GM21825 (cell line): ENCODE measurements at regions not wholly inside any gene's neighbourhood (a gene's known extent, or its start where the extent isn't known, plus 50 kb on each side); places are given as distances from the start of the nearest gene placed in this dataset.

Experiments
- ATAC-seq: cut with Tn5 transposase; IDR thresholded peaks from one replicate; pipeline ENCODE4 v1.9.1; 2021; ENCODE audit warnings: mild to moderate bottlenecking, moderate library complexity; ENCODE audit not compliant: unreplicated experiment

DNA sequence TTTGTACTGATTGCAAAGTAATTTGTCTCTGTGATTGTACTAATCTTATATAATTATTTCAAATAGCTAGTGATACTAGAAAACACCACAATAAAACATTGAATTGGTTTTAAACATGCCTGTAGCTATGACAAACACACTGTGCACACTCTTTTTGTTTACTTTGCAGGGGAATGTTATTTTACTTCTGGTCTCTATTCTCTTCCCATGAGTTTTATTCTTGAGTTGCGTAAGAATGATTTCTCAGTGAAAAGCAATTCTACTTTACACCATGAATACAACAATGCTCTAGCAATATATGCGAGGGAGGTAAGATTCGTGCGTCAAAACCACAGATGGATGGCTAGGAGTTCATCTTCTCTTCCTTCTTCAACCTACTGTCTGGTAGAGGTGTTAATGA is 68.4 kb upstream of the PHACTR1 start:
- ATAC-seq = no peak

GRCh38 chr6:12649325-12649724 is 67.2 kb upstream of the PHACTR1 start:
- no peak for ATAC-seq

- ATAC-seq = no peak
Observed at GRCh38 chr6:12653486-12653885, 63.1 kb upstream of the PHACTR1 start.

DNA sequence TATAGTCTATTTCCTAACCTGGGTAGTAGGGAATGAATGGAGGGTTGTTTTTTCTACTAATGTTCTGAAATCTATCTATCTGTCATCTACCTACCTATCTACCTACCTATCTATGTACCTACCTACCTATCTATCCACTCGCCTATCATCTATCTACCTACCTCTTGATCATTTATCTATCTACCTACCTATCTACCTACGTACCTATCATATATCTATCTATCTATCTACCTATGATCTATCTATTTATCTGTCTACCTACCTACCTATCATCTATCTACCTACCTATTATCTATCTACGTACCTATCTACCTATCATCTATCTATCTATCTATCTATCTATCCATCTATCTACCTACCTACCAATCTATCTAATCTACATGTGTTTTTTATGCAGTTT is 62.5 kb upstream of the PHACTR1 start:
- ATAC-seq = no peak

- no peak for ATAC-seq
Observed at GRCh38 chr6:12654514-12654913, 62.1 kb upstream of the PHACTR1 start.

DNA sequence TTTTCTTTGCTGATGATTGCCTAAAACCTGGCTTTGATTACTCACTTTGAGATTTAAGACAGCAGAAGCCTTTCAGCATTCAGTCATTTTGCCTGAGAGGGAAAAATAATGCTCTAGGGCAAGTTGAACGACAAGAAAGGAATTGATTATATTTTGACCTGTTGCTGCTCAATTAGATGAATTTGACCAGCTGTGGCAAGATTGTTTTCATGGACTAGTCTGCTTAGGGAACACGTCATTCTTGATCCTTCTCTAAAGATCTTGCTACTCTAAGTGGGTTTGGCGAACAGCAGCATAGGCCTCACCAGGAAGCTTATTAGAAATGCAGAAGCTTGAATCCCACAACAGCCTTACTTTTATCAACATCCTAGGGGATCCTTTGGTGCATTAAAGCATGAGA is 59.7 kb upstream of the PHACTR1 start:
- ATAC-seq = no peak

DNA sequence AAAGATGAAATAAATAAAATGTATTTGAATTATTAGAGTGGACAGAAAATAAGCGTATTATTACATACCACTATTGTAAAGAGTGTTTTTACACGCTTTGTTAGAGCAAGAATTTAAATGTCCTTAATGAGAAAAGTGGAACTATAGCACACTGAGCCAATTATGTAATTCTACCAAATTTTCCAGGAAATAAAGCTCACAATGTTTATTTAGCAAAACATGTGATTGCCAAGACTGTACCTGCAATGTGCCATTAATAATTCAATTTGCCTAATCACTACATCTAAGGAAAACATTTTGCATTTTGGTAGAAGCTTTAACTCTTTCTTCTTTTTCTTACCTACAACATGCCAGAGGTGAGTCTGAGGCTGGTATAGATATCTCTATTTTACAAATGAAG is 58.7 kb upstream of the PHACTR1 start:
- ATAC-seq = no peak

- no peak for ATAC-seq
Observed at GRCh38 chr6:12661432-12662089, 55.0 kb upstream of the PHACTR1 start.
